Choroid plexus epithelial cell (primary cell): ENCODE measurements at regions not wholly inside any gene's neighbourhood (a gene's known extent, or its start where the extent isn't known, plus 50 kb on each side); places are given as distances from the start of the nearest gene placed in this dataset.

Source experiments
- DNase-seq: peaks from one replicate; pipeline ENCODE4 v3.0.0-alpha.2; 2010; ENCODE audit warnings: low read depth
- H3K4me3 ChIP-seq: 2 replicates; pipeline ENCODE4 v1.5.1; 2011; ENCODE audit warnings: low read depth, mild to moderate bottlenecking, control low read depth, low read length, moderate library complexity
- CTCF ChIP-seq: conservative IDR thresholded peaks from 2 replicates; pipeline ENCODE4 v1.5.1; 2011; ENCODE audit warnings: low read depth, mild to moderate bottlenecking, control low read depth, inconsistent platforms, low read length, moderate library complexity

GRCh38 chr7:142604671-142605070 lies 144.6 kb upstream of the PRSS1 start:
- TF ChIP-seq CTCF: no peak
- H3K4me3 ChIP-seq: no peak overlapping the region
- DNase-seq: no peak

- H3K4me3 ChIP-seq: peak overlapping the region; percentile 43
Measured at GRCh38 chr7:142603870-142604448, 145.3 kb upstream of the PRSS1 start.

GRCh38 chr7:142602756-142603155 lies 146.5 kb upstream of the PRSS1 start:
- no peak overlapping the region for H3K4me3 ChIP-seq
- TF ChIP-seq CTCF: no peak
- peak; percentile 31 for DNase-seq

More at GRCh38 chr7:142603870-142604448, 145.3 kb upstream of the PRSS1 start:
- peak; percentile 87 for DNase-seq
- TF ChIP-seq CTCF: peak; percentile 91

GRCh38 chr7:142602183-142602582 lies 147.1 kb upstream of the PRSS1 start:
- DNase-seq: no peak
- TF ChIP-seq CTCF: no peak
- H3K4me3 ChIP-seq: no peak overlapping the region

GRCh38 chr7:142598297-142598696 lies 151.0 kb upstream of the PRSS1 start:
- H3K4me3 ChIP-seq: no peak overlapping the region
- no peak for DNase-seq
- TF ChIP-seq CTCF: no peak

- no peak overlapping the region for H3K4me3 ChIP-seq
- no peak for DNase-seq
- TF ChIP-seq CTCF: no peak
Measured at GRCh38 chr7:142597547-142597946, 151.7 kb upstream of the PRSS1 start.

GRCh38 chr7:142595816-142596516 lies 153.3 kb upstream of the PRSS1 start:
- no peak for DNase-seq
- TF ChIP-seq CTCF: no peak
- H3K4me3 ChIP-seq: no peak overlapping the region
